GM19023 (cell line): ENCODE measurements at regions not wholly inside any gene's neighbourhood (a gene's known extent, or its start where the extent isn't known, plus 50 kb on each side); places are given as distances from the start of the nearest gene placed in this dataset.
"Not testable (repeated sequence)": the region's sequence is repeated elsewhere in the genome, so short reads cannot be mapped to it uniquely, and the experiment has no call there.

Experiments
- ATAC-seq: cut with Tn5 transposase; IDR thresholded peaks from one replicate; pipeline ENCODE4 v1.9.1; 2021; ENCODE audit warnings: mild to moderate bottlenecking, moderate library complexity; ENCODE audit not compliant: unreplicated experiment

GRCh38 chr17:21470422-21470821, 94.3 kb downstream of the KCNJ12 start:
- ATAC-seq, result not testable (repeated sequence)

GRCh38 chr17:21470861-21471260, 94.7 kb downstream of the KCNJ12 start:
- ATAC-seq, result no peak

GRCh38 chr17:21474815-21475214, 98.7 kb downstream of the KCNJ12 start:
- no peak for ATAC-seq

GRCh38 chr17:21475571-21475970, 99.4 kb downstream of the KCNJ12 start:
- no peak for ATAC-seq

GRCh38 chr17:21476867-21477266, 100.7 kb downstream of the KCNJ12 start:
- ATAC-seq, result no peak

- ATAC-seq, result no peak
Measured at GRCh38 chr17:21482189-21482865, 106.2 kb downstream of the KCNJ12 start.

- ATAC-seq, result not testable (repeated sequence)
Measured at GRCh38 chr17:21488043-21488442, 111.9 kb downstream of the KCNJ12 start.

GRCh38 chr17:21493993-21494392, 117.8 kb downstream of the KCNJ12 start:
- no peak for ATAC-seq

- ATAC-seq, result no peak
Measured at GRCh38 chr17:21495281-21495680, 119.1 kb downstream of the KCNJ12 start.

GRCh38 chr17:21500064-21500463, 123.9 kb downstream of the KCNJ12 start:
- no peak for ATAC-seq

GRCh38 chr17:21501927-21502700, 126.0 kb downstream of the KCNJ12 start:
- not testable (repeated sequence) for ATAC-seq

GRCh38 chr17:21505819-21506815, 130.0 kb downstream of the KCNJ12 start:
- ATAC-seq, result no peak

GRCh38 chr17:21507806-21508205, 131.6 kb downstream of the KCNJ12 start:
- not testable (repeated sequence) for ATAC-seq

- no peak for ATAC-seq
Measured at GRCh38 chr17:21508211-21508610, 132.1 kb downstream of the KCNJ12 start.

- not testable (repeated sequence) for ATAC-seq
Measured at GRCh38 chr17:21509356-21509755, 133.2 kb downstream of the KCNJ12 start.

- ATAC-seq, result no peak
Measured at GRCh38 chr17:21510686-21511362, 134.7 kb downstream of the KCNJ12 start.

GRCh38 chr17:21511363-21512195, 135.4 kb downstream of the KCNJ12 start:
- ATAC-seq, result peak; percentile 66

GRCh38 chr17:21512307-21513011, 136.3 kb downstream of the KCNJ12 start:
- no peak for ATAC-seq

GRCh38 chr17:21513012-21513570, 136.9 kb downstream of the KCNJ12 start:
- ATAC-seq, result no peak
